ENCODE measurements at regions not wholly inside any gene's neighbourhood (a gene's known extent, or its start where the extent isn't known, plus 50 kb on each side); places are given as distances from the start of the nearest gene placed in this dataset.

- H3K4me3 ChIP-seq (ENCODE audit: low read depth, low read length), result no peak overlapping the region
- peak overlapping the region; percentile 57 for H2AK5ac ChIP-seq (ENCODE audit: low read length)
- H3K27me3 ChIP-seq (ENCODE audit: insufficient read depth, low read length), result no peaks in the 10 kb centered on the region
- H3K4me2 ChIP-seq (ENCODE audit: low read length), result no peak overlapping the region
- H3K36me3 ChIP-seq (ENCODE audit: control insufficient read depth in 1 of 2, insufficient read depth in 2 of 2, low read length in 2 of 2), result no peaks in the 10 kb centered on the region
- H3K18ac ChIP-seq (ENCODE audit: low read length), result peak overlapping the region; percentile 33
- peak overlapping the region; percentile 32 for H4K8ac ChIP-seq (ENCODE audit: low read depth, low read length)
- H3K23ac ChIP-seq (ENCODE audit: low read length), result no peak overlapping the region
- H3K4ac ChIP-seq (ENCODE audit: low read depth, low read length), result no peak overlapping the region
- H2BK5ac ChIP-seq (ENCODE audit: low read depth, low read length, poor library complexity), result peak overlapping the region; percentile 4
- no peak overlapping the region for H2AFZ ChIP-seq (ENCODE audit: insufficient read depth, low read length, poor library complexity)
- peak overlapping the region; percentile 36 for H4K91ac ChIP-seq (ENCODE audit: low read depth, low read length)
- H4K12ac ChIP-seq (ENCODE audit: low read depth, low read length), result no peak overlapping the region
- H3K79me1 ChIP-seq (ENCODE audit: low read length), result peaks cover 21% of the 10 kb centered on the region
- WGBS (ENCODE audit: extremely low coverage, insufficient coverage, insufficient read length), result no CpG with 5 or more reads among the region's 2 CpGs
- no peak overlapping the region for H3K27ac ChIP-seq (ENCODE audit: low read depth, low read length)
- H3K9ac ChIP-seq (ENCODE audit: low read length), result no peak overlapping the region
- H3K9me3 ChIP-seq (ENCODE audit: insufficient read depth, low read depth, low read length), result no peaks in the 10 kb centered on the region
- peak overlapping the region; percentile 82 for H2BK120ac ChIP-seq (ENCODE audit: insufficient read depth, low read length, poor library complexity)
- DNase-seq, result no peak
- no peaks in the 10 kb centered on the region for H3K79me2 ChIP-seq (ENCODE audit: control insufficient read depth, insufficient read depth, low read length, poor library complexity)
- H3K14ac ChIP-seq (ENCODE audit: low read length), result peak overlapping the region; percentile 55
- peaks cover 18 to 29% of the 10 kb centered on the region in 2 experiments for H3K4me1 ChIP-seq (ENCODE audit: control insufficient read depth in 1 of 2, insufficient read depth in 2 of 2, low read length in 2 of 2)
- H2BK12ac ChIP-seq (ENCODE audit: low read length), result peak overlapping the region; percentile 80
These were observed 149.4 kb downstream of the CD24 start for GRCh38 chr6:106825156-106825555.

GRCh38 chr6:106823732-106824351 lies 150.7 kb downstream of the CD24 start:
- Histone ChIP-seq H2AFZ (ENCODE audit: insufficient read depth, low read length, poor library complexity) (no peak overlapping the region), H2BK120ac (ENCODE audit: insufficient read depth, low read length, poor library complexity) (peak overlapping the region; percentile 89), H3K23ac (ENCODE audit: low read length) (no peak overlapping the region), H2BK12ac (ENCODE audit: low read length) (peak overlapping the region; percentile 91), H3K4ac (ENCODE audit: low read depth, low read length) (peak overlapping the region; percentile 24), H4K91ac (ENCODE audit: low read depth, low read length) (peak overlapping the region; percentile 82), H3K9ac (ENCODE audit: low read length) (no peak overlapping the region), H3K4me3 (ENCODE audit: low read depth, low read length) (no peak overlapping the region), H3K36me3 (ENCODE audit: control insufficient read depth in 1 of 2, insufficient read depth in 2 of 2, low read length in 2 of 2) (no peaks in the 10 kb centered on the region), H3K4me2 (ENCODE audit: low read length) (peak overlapping the region; percentile 0), H3K79me1 (ENCODE audit: low read length) (peaks cover 21% of the 10 kb centered on the region), H3K27ac (ENCODE audit: low read depth, low read length) (peak overlapping the region; percentile 51), H4K12ac (ENCODE audit: low read depth, low read length) (no peak overlapping the region), H3K4me1 (ENCODE audit: control insufficient read depth in 1 of 2, insufficient read depth in 2 of 2, low read length in 2 of 2) (peaks cover 18 to 27% of the 10 kb centered on the region in 2 experiments), H3K79me2 (ENCODE audit: control insufficient read depth, insufficient read depth, low read length, poor library complexity) (no peaks in the 10 kb centered on the region), H3K27me3 (ENCODE audit: insufficient read depth, low read length) (no peaks in the 10 kb centered on the region), H2AK5ac (ENCODE audit: low read length) (peak overlapping the region; percentile 7), H4K8ac (ENCODE audit: low read depth, low read length) (peak overlapping the region; percentile 25), H3K9me3 (ENCODE audit: insufficient read depth, low read depth, low read length) (no peaks in the 10 kb centered on the region), H3K18ac (ENCODE audit: low read length) (peak overlapping the region; percentile 85), H3K14ac (ENCODE audit: low read length) (peak overlapping the region; percentile 24), H2BK5ac (ENCODE audit: low read depth, low read length, poor library complexity) (peak overlapping the region; percentile 92)
- no peak for DNase-seq
- no CpG with 5 or more reads among the region's 10 CpGs for WGBS (ENCODE audit: extremely low coverage, insufficient coverage, insufficient read length)

- Histone ChIP-seq H4K12ac (ENCODE audit: low read depth, low read length) (no peak overlapping the region), H2AK5ac (ENCODE audit: low read length) (no peak overlapping the region), H3K9me3 (ENCODE audit: insufficient read depth, low read depth, low read length) (no peaks in the 10 kb centered on the region)
These were observed 151.5 kb downstream of the CD24 start for GRCh38 chr6:106823058-106823457.

GRCh38 chr6:106820412-106820852 lies 154.1 kb downstream of the CD24 start:
- H3K4me1 ChIP-seq (ENCODE audit: control insufficient read depth in 1 of 2, insufficient read depth in 2 of 2, low read length in 2 of 2), result peaks cover 18 to 27% of the 10 kb centered on the region in 2 experiments
- peak overlapping the region; percentile 57 for H3K27ac ChIP-seq (ENCODE audit: low read depth, low read length)
- no peaks in the 10 kb centered on the region for H3K9me3 ChIP-seq (ENCODE audit: insufficient read depth, low read depth, low read length)
- no peak overlapping the region for H2AK5ac ChIP-seq (ENCODE audit: low read length)
- no peaks in the 10 kb centered on the region for H3K27me3 ChIP-seq (ENCODE audit: insufficient read depth, low read length)
- H2BK5ac ChIP-seq (ENCODE audit: low read depth, low read length, poor library complexity), result no peak overlapping the region
- H2BK12ac ChIP-seq (ENCODE audit: low read length), result no peak overlapping the region
- no peak overlapping the region for H3K14ac ChIP-seq (ENCODE audit: low read length)
- no peak overlapping the region for H3K4ac ChIP-seq (ENCODE audit: low read depth, low read length)
- no peak overlapping the region for H4K12ac ChIP-seq (ENCODE audit: low read depth, low read length)
- H3K4me2 ChIP-seq (ENCODE audit: low read length), result no peak overlapping the region
- DNase-seq, result peak; percentile 30 to 66
- H4K8ac ChIP-seq (ENCODE audit: low read depth, low read length), result no peak overlapping the region
- H2BK120ac ChIP-seq (ENCODE audit: insufficient read depth, low read length, poor library complexity), result no peak overlapping the region
- no peak overlapping the region for H2AFZ ChIP-seq (ENCODE audit: insufficient read depth, low read length, poor library complexity)
- no peak overlapping the region for H4K91ac ChIP-seq (ENCODE audit: low read depth, low read length)
- no peak overlapping the region for H3K4me3 ChIP-seq (ENCODE audit: low read depth, low read length)
- no peaks in the 10 kb centered on the region for H3K79me2 ChIP-seq (ENCODE audit: control insufficient read depth, insufficient read depth, low read length, poor library complexity)
- no peaks in the 10 kb centered on the region for H3K36me3 ChIP-seq (ENCODE audit: control insufficient read depth in 1 of 2, insufficient read depth in 2 of 2, low read length in 2 of 2)
- no peak overlapping the region for H3K23ac ChIP-seq (ENCODE audit: low read length)
- peaks cover 21% of the 10 kb centered on the region for H3K79me1 ChIP-seq (ENCODE audit: low read length)
- H3K18ac ChIP-seq (ENCODE audit: low read length), result no peak overlapping the region
- H3K9ac ChIP-seq (ENCODE audit: low read length), result no peak overlapping the region

More at GRCh38 chr6:106823058-106823457, 151.5 kb downstream of the CD24 start:
- no peaks in the 10 kb centered on the region for H3K79me2 ChIP-seq (ENCODE audit: control insufficient read depth, insufficient read depth, low read length, poor library complexity)
- H3K4me2 ChIP-seq (ENCODE audit: low read length), result no peak overlapping the region
- no peak overlapping the region for H3K4ac ChIP-seq (ENCODE audit: low read depth, low read length)
- H3K4me3 ChIP-seq (ENCODE audit: low read depth, low read length), result no peak overlapping the region
- H3K23ac ChIP-seq (ENCODE audit: low read length), result no peak overlapping the region
- no peaks in the 10 kb centered on the region for H3K27me3 ChIP-seq (ENCODE audit: insufficient read depth, low read length)
- H3K18ac ChIP-seq (ENCODE audit: low read length), result no peak overlapping the region
- H2AFZ ChIP-seq (ENCODE audit: insufficient read depth, low read length, poor library complexity), result no peak overlapping the region
- H3K9ac ChIP-seq (ENCODE audit: low read length), result no peak overlapping the region
- peaks cover 21% of the 10 kb centered on the region for H3K79me1 ChIP-seq (ENCODE audit: low read length)
- H3K36me3 ChIP-seq (ENCODE audit: control insufficient read depth in 1 of 2, insufficient read depth in 2 of 2, low read length in 2 of 2), result no peaks in the 10 kb centered on the region
- H4K8ac ChIP-seq (ENCODE audit: low read depth, low read length), result no peak overlapping the region
- peak overlapping the region; percentile 92 for H2BK5ac ChIP-seq (ENCODE audit: low read depth, low read length, poor library complexity)
- H2BK120ac ChIP-seq (ENCODE audit: insufficient read depth, low read length, poor library complexity), result peak overlapping the region; percentile 16
- DNase-seq, result peak in 1 of 2 donors; percentile 33
- peak overlapping the region; percentile 82 for H4K91ac ChIP-seq (ENCODE audit: low read depth, low read length)
- peaks cover 18 to 27% of the 10 kb centered on the region in 2 experiments for H3K4me1 ChIP-seq (ENCODE audit: control insufficient read depth in 1 of 2, insufficient read depth in 2 of 2, low read length in 2 of 2)
- no CpG with 5 or more reads among the region's 5 CpGs for WGBS (ENCODE audit: extremely low coverage, insufficient coverage, insufficient read length)
- H3K27ac ChIP-seq (ENCODE audit: low read depth, low read length), result no peak overlapping the region
- H3K14ac ChIP-seq (ENCODE audit: low read length), result no peak overlapping the region
- peak overlapping the region; percentile 19 for H2BK12ac ChIP-seq (ENCODE audit: low read length)
